GM21786 (cell line): ENCODE measurements at regions not wholly inside any gene's neighbourhood (a gene's known extent, or its start where the extent isn't known, plus 50 kb on each side); places are given as distances from the start of the nearest gene placed in this dataset.

Source experiments
- ATAC-seq: cut with Tn5 transposase; IDR thresholded peaks from one replicate; pipeline ENCODE4 v1.9.1; 2021; ENCODE audit not compliant: unreplicated experiment

GRCh38 chr7:93016681-93017381 is 100.9 kb downstream of the SAMD9 start:
- no peak for ATAC-seq

GRCh38 chr7:93015779-93016481 is 101.8 kb downstream of the SAMD9 start:
- no peak for ATAC-seq

- no peak for ATAC-seq
These were observed 102.5 kb downstream of the SAMD9 start for GRCh38 chr7:93015101-93015778.

- ATAC-seq: no peak
These were observed 103.4 kb downstream of the SAMD9 start for GRCh38 chr7:93014410-93014809.

GRCh38 chr7:93013446-93014061 is 104.2 kb downstream of the SAMD9 start:
- no peak for ATAC-seq

- ATAC-seq: no peak
These were observed 106.2 kb downstream of the SAMD9 start for GRCh38 chr7:93011351-93012294.

- ATAC-seq: no peak
These were observed 108.9 kb downstream of the SAMD9 start for GRCh38 chr7:93008833-93009232.

- ATAC-seq: no peak
These were observed 111.2 kb downstream of the SAMD9 start for GRCh38 chr7:93006480-93007095.

GRCh38 chr7:93004906-93005305 is 112.9 kb downstream of the SAMD9 start:
- ATAC-seq: no peak

- ATAC-seq: no peak
These were observed 120.1 kb downstream of the SAMD9 start for GRCh38 chr7:92997719-92998118.

- no peak for ATAC-seq
These were observed 120.6 kb downstream of the SAMD9 start for GRCh38 chr7:92997152-92997551.

- ATAC-seq: no peak
These were observed 122.9 kb downstream of the SAMD9 start for GRCh38 chr7:92994901-92995300.

GRCh38 chr7:92992932-92993331 is 124.8 kb downstream of the SAMD9 start:
- ATAC-seq: no peak

- ATAC-seq: no peak
These were observed 125.3 kb downstream of the SAMD9 start for GRCh38 chr7:92992483-92992882.

GRCh38 chr7:92991190-92991589 is 126.6 kb downstream of the SAMD9 start:
- ATAC-seq: no peak

GRCh38 chr7:92988941-92989545 is 128.7 kb downstream of the SAMD9 start:
- ATAC-seq: no peak

- no peak for ATAC-seq
These were observed 129.7 kb downstream of the SAMD9 start for GRCh38 chr7:92988051-92988450.

GRCh38 chr7:92987538-92987937 is 130.2 kb downstream of the SAMD9 start:
- no peak for ATAC-seq

- ATAC-seq: no peak
These were observed 130.7 kb downstream of the SAMD9 start for GRCh38 chr7:92987095-92987494.

GRCh38 chr7:92982928-92983327 is 134.9 kb downstream of the SAMD9 start:
- ATAC-seq: no peak
